HG03565 (cell line): ENCODE measurements at regions not wholly inside any gene's neighbourhood (a gene's known extent, or its start where the extent isn't known, plus 50 kb on each side); places are given as distances from the start of the nearest gene placed in this dataset.
"Not testable (repeated sequence)": the region's sequence is repeated elsewhere in the genome, so short reads cannot be mapped to it uniquely, and the experiment has no call there.

Experiments used
- ATAC-seq: cut with Tn5 transposase; IDR thresholded peaks from one replicate; pipeline ENCODE4 v1.9.1; 2021; ENCODE audit warnings: mild to moderate bottlenecking, moderate library complexity; ENCODE audit not compliant: unreplicated experiment

DNA sequence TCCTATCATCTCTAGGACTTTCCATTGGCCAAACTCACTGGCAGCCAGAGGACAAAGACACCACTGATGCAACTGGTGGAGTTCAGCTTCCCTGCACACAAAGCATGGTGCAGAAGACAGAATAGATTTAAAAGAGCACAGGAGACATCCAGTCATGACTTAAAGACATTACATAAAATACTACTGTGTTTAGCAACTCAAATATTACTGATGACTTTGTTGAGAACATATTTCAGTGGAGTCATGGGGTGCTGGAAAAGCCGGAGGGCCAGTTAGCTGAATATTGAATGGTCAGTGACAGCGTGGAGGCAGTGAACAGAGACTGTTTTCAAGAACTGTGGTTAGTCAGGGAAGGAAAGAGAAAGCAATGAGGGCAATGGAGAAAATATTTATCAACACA lies 296.3 kb upstream of the NRP1 start:
- no peak for ATAC-seq

- no peak for ATAC-seq
Measured at GRCh38 chr10:33627611-33628010, 293.1 kb upstream of the NRP1 start.

DNA sequence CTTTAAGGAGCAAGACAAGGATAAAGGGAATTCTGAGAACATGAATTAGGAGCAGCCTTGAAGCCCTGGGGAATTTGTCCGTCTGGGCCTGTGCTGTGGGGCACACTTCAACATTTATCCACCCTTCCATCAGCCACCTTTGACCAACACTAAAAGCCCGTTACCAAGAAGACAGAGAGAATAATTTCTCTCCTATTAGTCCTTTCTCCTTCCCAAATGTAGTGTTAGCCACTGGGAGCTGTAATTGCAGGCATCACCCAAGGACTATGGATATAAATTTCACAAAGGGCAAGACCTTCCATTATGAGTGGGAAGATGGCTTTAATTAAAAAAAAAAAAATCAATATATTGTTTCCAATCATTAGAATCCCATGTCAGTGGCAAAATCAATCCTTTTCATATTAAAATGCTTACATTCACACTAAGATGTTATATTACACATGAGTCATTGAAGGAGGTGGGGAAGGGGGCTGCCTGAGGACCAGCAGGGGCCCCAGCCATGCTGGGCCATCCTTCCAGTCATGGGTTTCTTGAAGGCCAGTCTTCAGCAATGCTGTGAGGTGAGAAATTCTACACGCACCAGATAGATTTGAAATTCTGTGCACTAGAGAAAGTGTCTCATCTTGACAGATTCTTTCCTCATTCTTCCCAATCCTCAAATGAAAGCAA lies 292.5 kb upstream of the NRP1 start:
- ATAC-seq, result no peak

GRCh38 chr10:33623669-33624068 lies 289.2 kb upstream of the NRP1 start:
- ATAC-seq, result no peak

GRCh38 chr10:33621101-33621500 lies 286.6 kb upstream of the NRP1 start:
- no peak for ATAC-seq

DNA sequence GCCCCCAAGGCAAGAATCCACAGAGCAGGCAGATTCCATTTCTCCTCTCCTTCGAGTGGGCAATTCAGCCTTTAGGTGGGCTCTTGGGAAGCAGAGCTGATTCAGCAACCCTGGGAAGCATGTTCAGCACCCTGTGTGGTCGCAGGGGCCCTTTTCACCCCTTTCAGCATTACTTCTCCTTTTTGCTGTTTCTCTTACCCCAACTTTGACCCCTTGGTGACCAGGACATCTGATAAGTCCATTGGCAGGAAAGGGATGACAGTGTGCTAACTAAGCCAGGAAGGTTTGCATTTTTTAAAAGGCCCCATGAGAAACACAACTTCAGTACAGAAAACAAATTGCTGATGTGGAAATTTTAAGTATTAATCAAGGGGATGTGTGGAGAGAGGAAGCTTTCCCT lies 283.7 kb upstream of the NRP1 start:
- no peak for ATAC-seq

GRCh38 chr10:33617381-33618080 lies 283.1 kb upstream of the NRP1 start:
- no peak for ATAC-seq

GRCh38 chr10:33616956-33617355 lies 282.5 kb upstream of the NRP1 start:
- no peak for ATAC-seq

DNA sequence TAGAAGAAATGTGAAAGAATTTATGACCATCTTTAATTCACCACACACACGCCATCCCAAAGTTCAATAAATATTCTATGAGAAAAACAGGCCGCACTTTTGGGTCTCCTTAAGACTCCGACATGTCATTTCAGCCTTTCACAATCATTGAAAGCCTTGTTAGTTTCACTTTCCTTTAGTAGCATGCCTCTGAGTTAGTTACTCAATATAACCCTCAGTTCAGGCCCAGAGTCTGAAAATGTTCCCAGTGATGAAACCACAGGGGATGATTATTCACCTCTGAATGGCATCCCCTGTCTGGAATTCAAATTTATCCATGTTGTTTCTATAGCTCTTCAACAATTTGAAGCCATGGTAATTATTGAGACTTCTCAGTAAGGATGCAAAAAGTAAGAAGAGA lies 278.1 kb upstream of the NRP1 start:
- no peak for ATAC-seq

DNA sequence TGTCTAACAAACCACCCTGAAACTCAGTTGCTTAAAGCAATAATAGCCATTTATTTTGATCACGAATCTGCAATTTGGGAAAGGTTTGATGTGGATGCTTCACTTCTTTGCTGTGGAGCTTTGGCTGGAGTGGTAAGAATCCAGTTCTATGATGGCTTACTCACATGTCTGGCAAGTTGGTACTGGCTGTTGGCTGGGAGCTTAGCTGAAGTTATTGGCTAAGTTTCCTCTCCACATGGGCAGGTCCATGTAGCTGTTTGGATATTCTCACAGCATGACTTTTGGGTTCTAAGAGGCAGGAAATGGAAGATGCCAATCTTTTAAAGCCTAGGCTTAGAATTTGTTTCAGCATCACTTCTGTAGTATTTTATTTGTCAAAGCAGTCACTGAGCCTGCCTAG lies 277.6 kb upstream of the NRP1 start:
- no peak for ATAC-seq

DNA sequence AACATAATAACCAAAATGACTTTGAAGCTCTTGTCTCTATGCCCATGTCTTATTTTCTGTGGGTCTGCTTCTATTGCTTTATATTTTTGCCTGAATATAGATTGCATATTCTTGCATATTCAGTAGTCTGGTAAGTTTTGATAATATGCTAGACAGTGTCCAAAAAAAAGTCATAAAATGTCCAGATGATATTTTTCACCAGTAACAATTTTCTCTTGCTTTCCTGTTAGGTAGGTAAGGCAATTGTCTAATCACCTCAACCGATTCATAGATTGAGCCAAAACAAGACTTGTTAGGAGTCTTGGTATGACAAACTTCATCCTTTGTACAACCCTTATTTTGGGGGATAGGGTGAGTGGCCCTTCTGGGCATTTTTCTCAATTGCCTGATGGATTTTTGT lies 277.0 kb upstream of the NRP1 start:
- no peak for ATAC-seq

DNA sequence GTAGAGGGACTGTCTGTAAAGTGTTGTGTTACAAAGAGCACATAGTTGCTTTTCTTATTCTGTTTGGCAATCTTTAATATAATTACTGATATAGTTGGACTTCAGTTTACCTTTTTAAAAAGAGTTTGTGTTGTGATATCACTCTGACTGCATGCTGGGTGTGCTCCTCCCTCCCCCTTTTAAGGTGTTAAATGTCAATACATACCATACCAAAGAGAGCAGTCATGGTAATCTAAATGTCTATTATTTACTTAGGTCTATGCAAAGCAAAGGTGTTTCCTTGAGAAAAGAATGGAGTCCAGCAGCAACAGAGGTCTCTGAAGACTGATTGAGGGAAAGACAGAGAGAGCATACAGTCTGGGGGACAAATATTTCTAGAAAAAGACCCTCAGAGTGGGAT lies 275.1 kb upstream of the NRP1 start:
- no peak for ATAC-seq

GRCh38 chr10:33602278-33602677 lies 267.8 kb upstream of the NRP1 start:
- ATAC-seq, result no peak

DNA sequence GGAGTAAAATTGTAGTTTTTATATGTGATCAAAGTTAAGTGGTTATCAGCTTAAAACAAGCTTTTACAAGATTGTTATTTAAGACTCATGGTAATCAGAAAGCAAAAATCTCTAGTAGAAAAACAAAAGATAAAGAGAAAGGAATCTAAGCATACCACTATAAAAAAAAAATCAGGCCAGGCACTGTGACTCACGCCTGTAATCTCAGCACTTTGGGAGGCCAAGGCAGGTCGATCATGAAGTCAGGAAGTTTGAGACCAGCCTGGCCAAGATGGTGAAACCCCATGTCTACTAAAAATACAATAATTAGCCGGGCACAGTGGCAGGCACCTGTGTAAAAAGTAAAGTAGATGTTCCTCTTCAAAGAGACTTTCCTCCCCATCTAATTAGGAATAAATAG lies 265.9 kb upstream of the NRP1 start:
- ATAC-seq, result no peak

- ATAC-seq, result no peak
Measured at GRCh38 chr10:33596422-33596821, 262.0 kb upstream of the NRP1 start.

DNA sequence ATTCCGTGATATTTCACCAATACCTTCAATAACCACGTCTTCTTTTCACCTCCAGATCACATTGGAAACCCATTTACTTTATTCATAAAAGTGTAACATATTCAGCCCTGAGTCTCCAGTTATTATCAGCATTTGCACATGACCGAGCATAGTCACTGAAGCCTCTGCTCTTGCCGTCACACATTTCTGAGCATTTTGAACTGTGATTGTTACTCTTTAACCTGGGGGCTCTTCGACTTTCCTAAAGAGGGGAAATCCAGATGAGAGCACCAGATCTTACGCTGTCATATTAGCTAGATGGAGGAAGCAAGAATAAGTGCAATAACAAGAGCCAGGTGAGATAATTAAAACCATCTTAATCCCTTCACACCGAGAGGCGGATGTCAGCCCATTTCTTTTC lies 260.0 kb upstream of the NRP1 start:
- ATAC-seq, result no peak

GRCh38 chr10:33588974-33589600 lies 254.6 kb upstream of the NRP1 start:
- no peak for ATAC-seq

- ATAC-seq, result not testable (repeated sequence)
Measured at GRCh38 chr10:33584596-33584995, 250.1 kb upstream of the NRP1 start.

- no peak for ATAC-seq
Measured at GRCh38 chr10:33579996-33580395, 245.5 kb upstream of the NRP1 start.

GRCh38 chr10:33573606-33574005 lies 239.1 kb upstream of the NRP1 start:
- ATAC-seq, result no peak

DNA sequence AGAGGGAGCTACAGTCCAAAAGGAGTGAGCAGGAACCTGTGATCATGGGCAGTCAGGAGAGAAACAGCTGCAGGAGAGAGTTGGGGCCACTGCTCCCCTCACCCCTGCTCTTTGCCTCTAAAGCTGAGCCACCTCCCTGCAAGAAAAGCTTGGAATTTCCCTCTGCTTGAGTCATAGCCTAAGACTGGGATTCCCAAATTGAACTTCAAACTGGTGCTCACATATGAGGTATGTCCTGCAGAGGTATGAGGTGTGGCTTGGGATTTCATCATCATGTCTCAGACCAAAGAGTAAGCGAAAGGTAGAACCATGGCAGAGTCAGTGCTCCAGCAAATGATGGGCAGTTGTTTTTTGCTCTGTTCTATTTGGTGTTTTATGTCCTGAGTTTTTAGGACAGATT lies 237.1 kb upstream of the NRP1 start:
- ATAC-seq, result no peak

DNA sequence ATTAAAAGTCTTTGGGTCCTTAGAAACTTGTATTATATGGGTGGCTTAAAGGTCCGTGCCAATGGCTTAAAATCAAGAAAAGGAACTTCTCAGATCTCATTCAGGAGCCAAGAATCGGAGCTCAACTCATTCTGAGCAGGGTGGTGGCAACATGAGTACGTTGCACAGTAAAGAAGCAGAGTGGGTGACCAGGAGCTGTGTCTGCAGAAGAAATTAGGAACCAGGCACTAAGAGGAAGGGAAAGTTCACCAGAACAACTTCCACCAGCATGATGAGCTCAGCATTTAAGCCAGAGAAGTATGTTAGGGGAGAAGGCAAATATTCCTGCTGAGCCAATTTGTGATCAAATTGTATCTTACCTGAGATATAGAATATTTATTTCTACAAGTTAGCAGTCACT lies 236.0 kb upstream of the NRP1 start:
- ATAC-seq, result no peak
